Panc1 (cell line): ENCODE measurements at regions not wholly inside any gene's neighbourhood (a gene's known extent, or its start where the extent isn't known, plus 50 kb on each side); places are given as distances from the start of the nearest gene placed in this dataset.
"Not testable (repeated sequence)": the region's sequence is repeated elsewhere in the genome, so short reads cannot be mapped to it uniquely, and the experiment has no call there.

ENCODE experiments used
- ATAC-seq: fragments of 200-7000 bp; cut with Tn5 transposase; 2 replicates; pipeline ENCODE4 v1.9.1; 2020; ENCODE audit warnings: mild to moderate bottlenecking, moderate library complexity
- BruUV-seq: library from RNA; stranded (reverse); fragments of 400-500 nt; replicated peaks from 2 replicates; lab custom pipeline; 2021; lab: Mats Ljungman, UMichigan
- CTCF ChIA-PET: fragments of 300-600 bp; sonication (Branson Sonifier 250); formaldehyde crosslinking; loops from one replicate; lab custom pipeline; 2022; ENCODE audit warnings: antibody characterized with exemption; lab: Charles Lee
- POLR2A ChIA-PET: fragments of 300-600 bp; sonication (Branson Sonifier 250); formaldehyde crosslinking; loops from one replicate; lab custom pipeline; 2022; ENCODE audit warnings: antibody characterized with exemption; lab: Charles Lee
- DNase-seq: peaks from one replicate; pipeline ENCODE4 v3.0.0-alpha.2; 2010; ENCODE audit warnings: low read depth, low spot score
- H3K27ac ChIP-seq: 2 replicates; pipeline ENCODE4 v1.5.1; 2011; ENCODE audit warnings: mild to moderate bottlenecking, low read length, inconsistent platforms
- H3K27me3 ChIP-seq: fragments of 200-500 bp; sonication (Bioruptor generic); 2 replicates; pipeline ENCODE4 v1.6.0; 2014; ENCODE audit warnings: low read length, inconsistent platforms; ENCODE audit not compliant: control insufficient read depth, insufficient read depth
- H3K36me3 ChIP-seq: fragments of 200-500 bp; sonication (Bioruptor generic); 2 replicates; pipeline ENCODE4 v1.5.1; 2014; ENCODE audit warnings: inconsistent platforms, mild to moderate bottlenecking, low read length, moderate library complexity; ENCODE audit not compliant: control insufficient read depth, insufficient read depth
- H3K4me1 ChIP-seq: 2 replicates; pipeline ENCODE4 v1.5.1; 2011; ENCODE audit warnings: inconsistent platforms, mild to moderate bottlenecking, low read length, moderate library complexity; ENCODE audit not compliant: control insufficient read depth, insufficient read depth
- H3K4me3 ChIP-seq, 2 experiments: 2 replicates each; pipeline ENCODE4 v1.5.1; 2011 to 2012; ENCODE audit warnings: low read depth in 2 of 2, low read length in 2 of 2, mild to moderate bottlenecking in 2 of 2, inconsistent platforms in 1 of 2, moderate library complexity in 1 of 2
- H3K9me3 ChIP-seq: fragments of 200-500 bp; sonication (Bioruptor generic); 2 replicates; pipeline ENCODE4 v1.5.1; 2014; ENCODE audit warnings: low read depth, mild to moderate bottlenecking, inconsistent platforms, low read length, moderate library complexity; ENCODE audit not compliant: control insufficient read depth, insufficient read depth
- CTCF ChIP-seq: fragments of 450-650 bp; IDR thresholded peaks from 2 replicates; pipeline ENCODE4 v1.5.1; 2017; ENCODE audit warnings: mild to moderate bottlenecking
- POLR2AphosphoS5 ChIP-seq: IDR thresholded peaks from 2 replicates; pipeline ENCODE4 v1.6.1; 2012; ENCODE audit warnings: mild to moderate bottlenecking, low read depth, low read length, moderate library complexity
- REST ChIP-seq, 2 experiments: IDR thresholded peaks; 2 replicates each; pipeline ENCODE4 v1.6.1; 2011 to 2012; ENCODE audit warnings: low read depth in 2 of 2, control low read depth in 1 of 2, low read length in 1 of 2, mild to moderate bottlenecking in 1 of 2, moderate library complexity in 1 of 2; ENCODE audit not compliant: insufficient read depth in 1 of 2
- SIN3A ChIP-seq: IDR thresholded peaks from 2 replicates; pipeline ENCODE4 v1.6.1; 2012; ENCODE audit warnings: low read depth, mild to moderate bottlenecking, low read length, moderate library complexity, borderline replicate concordance; ENCODE audit not compliant: insufficient read depth
- TCF7L2 ChIP-seq: IDR thresholded peaks from 2 replicates; pipeline ENCODE4 v1.6.1; 2011; ENCODE audit warnings: mild to moderate bottlenecking, low read depth, low read length, inconsistent platforms
- in situ Hi-C: cut with HindIII; loops from 2 replicates; pipeline ENCODE4 v1.10.0; 2016; ENCODE audit warnings: low sequenced_read_pairs, low pct_unique_long_range_greater_than_20kb
- intact Hi-C: fragments of 100-400 bp; cut with micrococcal nuclease; formaldehyde crosslinking; loops from one replicate; pipeline ENCODE4 v1.10.0; 2022; ENCODE audit not compliant: unreplicated experiment

GRCh38 chr14:51366866-51367599, 127.0 kb downstream of the TMX1 start:
- intact Hi-C loops, BruUV-seq, H3K9me3 ChIP-seq, H3K27me3 ChIP-seq, DNase-seq, ATAC-seq, H3K4me3 ChIP-seq, H3K27ac ChIP-seq, H3K36me3 ChIP-seq, H3K4me1 ChIP-seq, in situ Hi-C loops, CTCF ChIA-PET, POLR2A ChIA-PET: not testable (repeated sequence)

- BruUV-seq = no TSS peak
- no peaks in the 10 kb centered on the region for H3K4me1 ChIP-seq
- ChIA-PET POLR2A (no interaction called here), CTCF (no interaction called here)
- H3K36me3 ChIP-seq = no peaks in the 10 kb centered on the region
- no peak overlapping the region for H3K4me3 ChIP-seq
- in situ Hi-C loops = no loop called here
- ATAC-seq (no peak), DNase-seq (no peak)
- no peak overlapping the region for H3K27ac ChIP-seq
- intact Hi-C loops = no loop called here
- no peaks in the 10 kb centered on the region for H3K9me3 ChIP-seq
- H3K27me3 ChIP-seq = no peaks in the 10 kb centered on the region
- TF ChIP-seq POLR2AphosphoS5 (no peak), SIN3A (no peak), TCF7L2 (no peak), CTCF (no peak), REST (IDR thresholded peaks at IDR 0.05; ENCODE audit: insufficient read depth in 1 of 2, low read depth in 2 of 2, low read length in 1 of 2) (no peak)
Observed at GRCh38 chr14:51367600-51367931, 127.5 kb downstream of the TMX1 start.

GRCh38 chr14:51368721-51369163, 128.7 kb downstream of the TMX1 start:
- no peaks in the 10 kb centered on the region for H3K9me3 ChIP-seq
- no peak for ATAC-seq
- DNase-seq = no peak
- BruUV-seq = no TSS peak
- H3K27me3 ChIP-seq = no peaks in the 10 kb centered on the region
- no peak for TF ChIP-seq REST (IDR thresholded peaks at IDR 0.05; ENCODE audit: insufficient read depth in 1 of 2, low read depth in 2 of 2, low read length in 1 of 2)
- no peak for TF ChIP-seq SIN3A
- TF ChIP-seq CTCF = no peak
- no peak for TF ChIP-seq POLR2AphosphoS5
- TF ChIP-seq TCF7L2 = no peak
- POLR2A ChIA-PET = no interaction called here
- no peak overlapping the region for H3K27ac ChIP-seq
- in situ Hi-C loops (no loop called here), intact Hi-C loops (no loop called here)
- CTCF ChIA-PET = no interaction called here
- no peaks in the 10 kb centered on the region for H3K4me1 ChIP-seq
- H3K4me3 ChIP-seq = no peak overlapping the region
- H3K36me3 ChIP-seq = no peaks in the 10 kb centered on the region
